ENCODE measurements at regions not wholly inside any gene's neighbourhood (a gene's known extent, or its start where the extent isn't known, plus 50 kb on each side); places are given as distances from the start of the nearest gene placed in this dataset.

DNA sequence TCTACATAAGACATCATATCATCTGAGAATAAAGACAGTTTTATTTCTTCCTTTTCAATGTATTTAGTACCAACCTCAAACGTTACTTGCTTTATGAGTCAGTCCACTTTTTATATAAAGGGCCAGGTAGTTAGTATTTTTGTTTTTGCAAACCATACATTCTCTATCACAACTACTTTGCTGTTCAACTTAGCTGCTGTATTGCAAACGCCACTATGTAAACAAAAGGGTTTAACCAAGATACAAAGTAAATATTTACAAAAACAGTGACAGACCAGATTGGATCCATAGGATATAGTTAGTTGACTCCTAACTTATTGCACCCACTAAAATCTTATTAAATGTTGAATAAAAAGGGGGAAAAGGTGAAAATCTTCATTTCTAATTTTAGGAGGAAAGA lies 87.7 kb upstream of the FOXG1 start:
- H3K9ac ChIP-seq (ENCODE audit: insufficient read length): no peak overlapping the region
- DNase-seq (ENCODE audit: low read depth, low spot score): no peak

DNA sequence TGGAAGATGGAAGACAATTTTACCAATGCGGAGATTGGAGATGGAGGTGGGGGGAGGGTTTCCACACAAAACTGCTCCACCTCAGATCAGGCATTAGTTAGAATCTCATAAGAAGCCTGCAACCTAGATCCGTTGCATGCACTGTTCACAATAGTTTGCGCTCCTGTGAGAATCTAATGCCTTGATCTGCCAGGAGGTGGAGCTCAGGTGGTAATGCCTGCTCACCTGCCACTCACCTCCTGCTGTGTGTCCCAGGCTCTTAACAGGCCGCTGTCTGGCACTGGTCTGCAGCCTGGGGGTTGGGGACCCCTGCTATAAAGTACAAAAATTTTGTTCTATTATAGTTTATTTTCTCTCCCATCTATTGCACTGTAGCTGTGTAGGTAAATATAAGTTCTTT lies 84.9 kb upstream of the FOXG1 start:
- no peaks in the 10 kb centered on the region for H3K9me3 ChIP-seq (ENCODE audit: low read depth, low read length)
- H3K36me3 ChIP-seq (ENCODE audit: insufficient read depth, low read length): no peaks in the 10 kb centered on the region
- no peak overlapping the region for H3K9ac ChIP-seq (ENCODE audit: insufficient read length)
- no peak overlapping the region for H3K27ac ChIP-seq
- H3K4me3 ChIP-seq: no peak overlapping the region
- no peak for DNase-seq (ENCODE audit: low read depth, low spot score)
- TF ChIP-seq FOXP2 (optimal IDR thresholded peaks at IDR 0.05; ENCODE audit: control extremely low read depth, extremely low read length, insufficient read depth) (no peak), POLR2AphosphoS5 (IDR thresholded peaks at IDR 0.05; ENCODE audit: borderline replicate concordance, low read depth, low read length) (no peak), EZH2 (IDR thresholded peaks at IDR 0.05) (no peak)

More for the DNA sequence above, 87.7 kb upstream of the FOXG1 start:
- TF ChIP-seq EZH2 (IDR thresholded peaks at IDR 0.05) (no peak), POLR2AphosphoS5 (IDR thresholded peaks at IDR 0.05; ENCODE audit: borderline replicate concordance, low read depth, low read length) (no peak), FOXP2 (optimal IDR thresholded peaks at IDR 0.05; ENCODE audit: control extremely low read depth, extremely low read length, insufficient read depth) (no peak)
- Histone ChIP-seq H3K27ac (no peak overlapping the region), H3K36me3 (ENCODE audit: insufficient read depth, low read length) (no peaks in the 10 kb centered on the region), H3K4me3 (no peak overlapping the region), H3K9me3 (ENCODE audit: low read depth, low read length) (no peaks in the 10 kb centered on the region)

DNA sequence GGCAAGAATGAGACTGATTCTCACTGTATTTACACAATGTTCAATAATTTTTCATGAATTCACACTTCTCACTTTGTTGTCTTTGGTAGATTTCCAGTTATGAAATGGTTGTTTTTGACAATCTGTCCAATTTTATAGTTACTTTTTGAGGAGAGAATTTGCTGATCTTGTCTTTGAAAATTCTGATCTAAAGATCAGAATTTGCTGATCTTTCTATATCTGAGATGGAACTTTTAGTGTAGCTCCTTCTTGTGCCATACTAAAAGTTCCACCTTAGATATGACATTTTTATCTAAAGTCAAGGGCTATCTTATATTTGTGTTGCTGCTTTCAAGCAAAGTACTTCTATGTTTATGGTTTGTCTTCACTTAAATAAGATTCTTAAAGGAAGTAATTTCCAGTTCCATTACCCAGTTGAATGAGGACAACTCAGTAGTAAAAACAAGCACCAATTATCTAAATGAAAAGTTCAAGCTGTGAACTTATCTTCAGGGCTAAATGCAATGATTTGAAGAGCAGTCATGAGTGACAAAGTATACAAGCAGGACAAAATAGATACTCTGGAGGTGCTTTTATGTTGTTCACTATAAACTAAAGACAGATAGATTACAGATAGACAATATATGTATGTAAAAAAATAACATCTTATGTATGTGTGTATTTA lies 76.4 kb upstream of the FOXG1 start:
- DNase-seq (ENCODE audit: low read depth, low spot score): no peak

DNA sequence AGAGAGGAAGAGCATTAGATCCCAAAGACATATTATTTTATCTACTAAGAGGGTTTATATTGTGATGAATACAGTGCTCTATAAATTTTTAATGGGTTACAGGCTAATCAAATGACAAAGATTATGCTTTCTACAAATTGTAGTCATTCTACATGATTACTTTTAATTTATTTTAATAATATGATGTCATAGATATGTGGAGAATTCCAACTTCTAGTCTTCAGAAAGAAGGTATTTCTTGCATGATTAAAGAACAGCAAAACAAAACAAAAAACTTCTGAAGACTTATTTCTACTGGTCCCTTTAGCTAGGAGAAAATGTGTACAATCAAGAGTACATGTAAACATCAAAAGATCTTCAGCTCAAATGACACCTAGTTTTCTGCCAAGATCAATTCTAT lies 71.5 kb upstream of the FOXG1 start:
- Histone ChIP-seq H3K9me3 (ENCODE audit: low read depth, low read length) (no peaks in the 10 kb centered on the region), H3K27ac (no peak overlapping the region), H3K36me3 (ENCODE audit: insufficient read depth, low read length) (no peaks in the 10 kb centered on the region), H3K4me3 (no peak overlapping the region), H3K9ac (ENCODE audit: insufficient read length) (no peak overlapping the region)
- no peak for TF ChIP-seq FOXP2 (optimal IDR thresholded peaks at IDR 0.05; ENCODE audit: control extremely low read depth, extremely low read length, insufficient read depth)
- no peak for TF ChIP-seq POLR2AphosphoS5 (IDR thresholded peaks at IDR 0.05; ENCODE audit: borderline replicate concordance, low read depth, low read length)
- TF ChIP-seq EZH2 (IDR thresholded peaks at IDR 0.05): no peak
- DNase-seq (ENCODE audit: low read depth, low spot score): no peak

More for the DNA sequence above, 76.4 kb upstream of the FOXG1 start:
- Histone ChIP-seq H3K9me3 (ENCODE audit: low read depth, low read length) (no peaks in the 10 kb centered on the region), H3K27ac (no peak overlapping the region), H3K9ac (ENCODE audit: insufficient read length) (no peak overlapping the region), H3K36me3 (ENCODE audit: insufficient read depth, low read length) (no peaks in the 10 kb centered on the region), H3K4me3 (no peak overlapping the region)
- no peak for TF ChIP-seq FOXP2 (optimal IDR thresholded peaks at IDR 0.05; ENCODE audit: control extremely low read depth, extremely low read length, insufficient read depth)
- no peak for TF ChIP-seq POLR2AphosphoS5 (IDR thresholded peaks at IDR 0.05; ENCODE audit: borderline replicate concordance, low read depth, low read length)
- TF ChIP-seq EZH2 (IDR thresholded peaks at IDR 0.05): no peak

DNA sequence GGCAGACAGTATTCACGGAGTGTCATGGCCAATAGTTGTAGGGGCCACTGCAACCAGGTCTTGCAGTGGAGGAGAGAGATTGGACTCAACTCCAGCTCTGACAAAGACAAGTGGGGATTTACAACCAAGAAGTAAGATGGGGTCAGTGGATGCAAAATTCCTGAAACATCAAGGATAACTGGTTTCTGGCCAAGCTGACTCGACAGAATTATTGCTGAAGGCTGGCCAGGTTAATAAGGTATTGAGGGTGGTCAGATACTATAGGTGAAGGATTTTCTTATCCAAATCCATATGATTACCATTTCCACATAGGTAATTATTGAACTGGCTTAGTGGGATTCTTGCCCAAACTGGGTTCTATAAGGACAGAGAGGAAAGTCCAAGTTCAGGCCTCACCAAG lies 64.9 kb upstream of the FOXG1 start:
- TF ChIP-seq POLR2AphosphoS5 (IDR thresholded peaks at IDR 0.05; ENCODE audit: borderline replicate concordance, low read depth, low read length) (no peak), FOXP2 (optimal IDR thresholded peaks at IDR 0.05; ENCODE audit: control extremely low read depth, extremely low read length, insufficient read depth) (no peak), EZH2 (IDR thresholded peaks at IDR 0.05) (no peak)
- no peak for DNase-seq (ENCODE audit: low read depth, low spot score)
- H3K9ac ChIP-seq (ENCODE audit: insufficient read length): no peak overlapping the region
- H3K9me3 ChIP-seq (ENCODE audit: low read depth, low read length): no peaks in the 10 kb centered on the region
- H3K27ac ChIP-seq: no peak overlapping the region
- H3K4me3 ChIP-seq: no peak overlapping the region
- no peaks in the 10 kb centered on the region for H3K36me3 ChIP-seq (ENCODE audit: insufficient read depth, low read length)

DNA sequence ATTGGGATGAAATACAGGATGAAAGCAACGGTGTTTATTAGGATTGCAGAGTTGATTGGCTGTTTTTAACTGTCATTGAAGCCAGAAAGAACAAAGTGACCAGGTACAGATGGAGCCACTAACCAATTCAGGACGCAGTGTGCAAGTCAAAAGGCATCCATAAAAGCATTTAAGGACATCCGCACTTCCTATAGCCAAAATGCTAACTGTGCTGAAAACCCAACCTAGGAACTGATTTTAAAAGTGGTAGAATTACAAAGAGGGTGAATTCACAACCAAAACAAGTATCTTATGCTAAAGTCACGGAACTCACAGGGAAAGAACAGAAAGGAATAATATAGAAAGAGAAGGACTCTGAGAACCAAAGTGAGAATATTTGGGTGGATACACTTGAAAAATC lies 63.1 kb upstream of the FOXG1 start:
- Histone ChIP-seq H3K27ac (no peak overlapping the region), H3K36me3 (ENCODE audit: insufficient read depth, low read length) (no peaks in the 10 kb centered on the region), H3K9me3 (ENCODE audit: low read depth, low read length) (no peaks in the 10 kb centered on the region), H3K4me3 (no peak overlapping the region), H3K9ac (ENCODE audit: insufficient read length) (no peak overlapping the region)
- TF ChIP-seq FOXP2 (optimal IDR thresholded peaks at IDR 0.05; ENCODE audit: control extremely low read depth, extremely low read length, insufficient read depth) (no peak), EZH2 (IDR thresholded peaks at IDR 0.05) (no peak), POLR2AphosphoS5 (IDR thresholded peaks at IDR 0.05; ENCODE audit: borderline replicate concordance, low read depth, low read length) (no peak)
- no peak for DNase-seq (ENCODE audit: low read depth, low spot score)

DNA sequence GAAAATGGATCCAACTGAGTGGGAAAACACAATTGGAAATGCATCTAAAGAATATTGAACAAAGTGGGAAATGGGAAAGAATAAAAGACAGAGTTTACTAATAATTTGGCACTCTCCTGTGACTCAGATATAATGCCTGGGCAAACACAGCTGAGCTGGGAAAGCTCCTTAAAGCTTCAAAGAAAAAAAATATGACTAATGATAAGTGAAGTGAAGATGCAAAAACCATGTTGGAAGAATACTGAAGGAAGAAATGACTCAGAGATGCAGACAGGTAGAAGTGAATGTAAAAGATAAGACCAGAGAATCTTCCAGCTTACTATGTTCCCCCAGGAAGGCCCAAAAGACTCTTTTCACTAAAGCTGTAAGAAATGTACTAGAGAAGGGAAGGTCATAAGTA lies 62.4 kb upstream of the FOXG1 start:
- no peak overlapping the region for H3K27ac ChIP-seq
- no peak for TF ChIP-seq EZH2 (IDR thresholded peaks at IDR 0.05)
- TF ChIP-seq FOXP2 (optimal IDR thresholded peaks at IDR 0.05; ENCODE audit: control extremely low read depth, extremely low read length, insufficient read depth): no peak
- no peaks in the 10 kb centered on the region for H3K36me3 ChIP-seq (ENCODE audit: insufficient read depth, low read length)
- no peaks in the 10 kb centered on the region for H3K9me3 ChIP-seq (ENCODE audit: low read depth, low read length)
- no peak for DNase-seq (ENCODE audit: low read depth, low spot score)
- no peak overlapping the region for H3K4me3 ChIP-seq
- H3K9ac ChIP-seq (ENCODE audit: insufficient read length): no peak overlapping the region

DNA sequence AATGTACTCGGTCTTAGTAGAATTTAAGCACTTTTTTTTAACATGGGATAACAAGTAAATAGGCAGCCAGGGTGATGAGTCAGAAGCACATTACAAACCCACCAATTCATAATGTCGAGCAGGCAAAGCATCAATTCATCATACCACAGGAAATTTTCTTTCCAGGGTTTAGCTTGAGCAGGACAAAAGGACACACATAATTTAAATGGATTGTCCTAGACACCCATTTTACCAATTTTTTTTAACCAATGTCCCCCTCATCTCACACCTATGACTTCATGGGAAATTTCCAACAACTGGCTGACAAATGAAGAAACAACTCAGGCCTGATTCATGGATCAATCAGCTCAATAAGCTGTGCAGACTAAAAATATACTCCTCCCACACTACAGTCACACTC lies 58.8 kb upstream of the FOXG1 start:
- Histone ChIP-seq H3K9ac (ENCODE audit: insufficient read length) (no peak overlapping the region), H3K9me3 (ENCODE audit: low read depth, low read length) (no peaks in the 10 kb centered on the region), H3K36me3 (ENCODE audit: insufficient read depth, low read length) (no peaks in the 10 kb centered on the region), H3K4me3 (no peak overlapping the region), H3K27ac (no peak overlapping the region)
- TF ChIP-seq EZH2 (IDR thresholded peaks at IDR 0.05) (no peak), FOXP2 (optimal IDR thresholded peaks at IDR 0.05; ENCODE audit: control extremely low read depth, extremely low read length, insufficient read depth) (no peak), POLR2AphosphoS5 (IDR thresholded peaks at IDR 0.05; ENCODE audit: borderline replicate concordance, low read depth, low read length) (no peak)
- no peak for DNase-seq (ENCODE audit: low read depth, low spot score)
